Heart left ventricle (tissue), 16 donors: ENCODE measurements at regions not wholly inside any gene's neighbourhood (a gene's known extent, or its start where the extent isn't known, plus 50 kb on each side); places are given as distances from the start of the nearest gene placed in this dataset.

Source experiments
- ATAC-seq, 4 donors: fragments of 200-7000 bp; cut with Tn5 transposase; one replicate each; pipeline ENCODE4 v1.9.1; 2020 to 2022; ENCODE audit warnings: moderate library complexity in 4 of 4, mild to moderate bottlenecking in 3 of 4, moderate number of reproducible peaks in 1 of 4
- DNase-seq, 5 donors: peaks; one replicate each; pipeline ENCODE4 v3.0.0-alpha.2; 2020
- H3K27ac ChIP-seq, 12 donors: fragments of 200-600 bp; sonication (generic) in 4 of 12; one replicate each; pipeline versions ENCODE4 v1.5.0 to v1.8.0; 2016 to 2022; ENCODE audit warnings: mild to moderate bottlenecking in 2 of 12
- H3K27me3 ChIP-seq, 9 donors: fragments of 200-600 bp; sonication (generic) in 2 of 9; one replicate each; pipeline versions ENCODE4 v1.5.1 to v1.8.0; 2016 to 2022; ENCODE audit warnings: mild to moderate bottlenecking in 3 of 9
- H3K36me3 ChIP-seq, 9 donors: fragments of 200-600 bp; sonication (generic) in 2 of 9; one replicate each; pipeline versions ENCODE4 v1.5.0 to v1.8.0; 2018 to 2022; ENCODE audit warnings: mild to moderate bottlenecking in 2 of 9
- H3K4me1 ChIP-seq, 12 donors: fragments of 200-600 bp; sonication (generic) in 4 of 12; one replicate each; pipeline versions ENCODE4 v1.5.0 to v1.8.0; 2016 to 2022; ENCODE audit warnings: mild to moderate bottlenecking in 3 of 12
- H3K4me3 ChIP-seq, 12 donors: fragments of 200-600 bp; sonication (generic) in 4 of 12; one replicate each; pipeline versions ENCODE4 v1.5.0 to v1.8.0; 2017 to 2022; ENCODE audit warnings: mild to moderate bottlenecking in 9 of 12, moderate library complexity in 4 of 12
- H3K9me3 ChIP-seq, 12 donors: fragments of 200-600 bp; sonication (generic) in 4 of 12; one replicate each; pipeline versions ENCODE4 v1.5.0 to v1.8.0; 2016 to 2022; ENCODE audit warnings: mild to moderate bottlenecking in 1 of 12
- POLR2A ChIP-seq, 2 donors: fragments of 450-650 bp; IDR thresholded peaks; one replicate each; pipeline ENCODE4 v1.6.1; 2017; ENCODE audit warnings: antibody characterized with exemption in 2 of 2, mild to moderate bottlenecking in 2 of 2, moderate library complexity in 2 of 2
- WGBS, 4 donors: extraction: QIAGEN DNeasy Blood & Tissue Kit in 2 of 4; methylation state at CpG; one replicate each; pipeline versions ENCODE4 v1.1.5 to v1.1.7; 2013 to 2018; 5-methylcytosine and 5-hydroxymethylcytosine counted together
- intact Hi-C, 10 donors: fragments of 100-400 bp; cut with DNase I; formaldehyde crosslinking; loops; one replicate each; pipeline versions ENCODE4 v1.11.1 to v1.14.2; 2022
- TF ChIP-seq, protein P1 (sequence below), 12 donors: fragments of 200-600 bp; sonication (generic) in 4 of 12; IDR thresholded peaks; one replicate each; pipeline versions ENCODE4 v1.5.0 to v1.8.0; 2018 to 2022; ENCODE audit warnings: antibody characterized with exemption in 12 of 12, mild to moderate bottlenecking in 5 of 12
- donor health status: ischemic (EF 13 %, LVEDD 7.1; RV severe dilation, severe dysfunction).
- donor health status: healthy with polysubstance abuse.
- donor health status: DM: no; HTN: yes; CAD: no.
- donor health status: DM: no; HTN: no; CAD: no.
- donor health status: ischemic (EF 25% LVEDD 6.9; RV normal size, moderate dysfunction).
- donor health status: ischemic (EF 25% LVEDD 5.7; RV mildly dilated, moderate dysfunction).
- donor health status: healthy.
- donor health status: DM: yes; HTN: yes; CAD: no.
- donor health status: ischemic (EF 35%, LVEDD 5.7; RV mildly dilated, moderate dysfunction).
- donor health status: nonischemic (EF 11% LVEDD 7.7; RV severe dilation, severe dysfunction).
- donor health status: DM: yes; HTN: yes; CAD: no.
- donor health status: PGD.
- donor health status: ischemic (EF 29% LVEDD 5.4; RV normal size, mild dysfunction).
- donor health status: nonischemic (EF 23%, LVEDD 6.1; RV moderate dilation, normal function).

DNA sequence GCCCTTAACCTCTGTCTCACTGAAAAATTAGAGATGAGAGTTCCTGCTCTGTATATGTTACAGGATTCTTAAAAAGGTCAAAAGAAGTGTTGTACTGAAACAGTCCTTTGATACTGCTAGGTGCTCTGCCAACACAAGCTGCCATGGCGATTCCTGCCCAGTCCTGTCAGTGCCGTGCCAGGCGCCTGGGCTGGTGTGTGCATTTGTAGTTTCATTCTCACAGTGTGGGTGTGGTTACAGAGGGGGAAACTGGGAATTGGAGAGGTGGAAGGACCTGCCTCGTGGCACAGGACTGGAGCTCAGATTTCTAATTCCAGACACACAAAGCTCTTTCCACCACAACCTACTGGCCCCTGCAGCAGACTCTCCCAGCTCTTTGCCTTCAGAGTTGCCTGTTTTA, 122.3 kb upstream of the RAB6C start:
- Histone ChIP-seq H3K4me3 (no peak overlapping the region), H3K27me3 (no peaks in the 10 kb centered on the region), H3K4me1 (no peaks in the 10 kb centered on the region), H3K9me3 (peaks cover 0 to 14% (median 0%) of the 10 kb centered on the region in 12 donors), H3K27ac (no peak overlapping the region), H3K36me3 (no peaks in the 10 kb centered on the region)
- TF ChIP-seq, protein P1, sequence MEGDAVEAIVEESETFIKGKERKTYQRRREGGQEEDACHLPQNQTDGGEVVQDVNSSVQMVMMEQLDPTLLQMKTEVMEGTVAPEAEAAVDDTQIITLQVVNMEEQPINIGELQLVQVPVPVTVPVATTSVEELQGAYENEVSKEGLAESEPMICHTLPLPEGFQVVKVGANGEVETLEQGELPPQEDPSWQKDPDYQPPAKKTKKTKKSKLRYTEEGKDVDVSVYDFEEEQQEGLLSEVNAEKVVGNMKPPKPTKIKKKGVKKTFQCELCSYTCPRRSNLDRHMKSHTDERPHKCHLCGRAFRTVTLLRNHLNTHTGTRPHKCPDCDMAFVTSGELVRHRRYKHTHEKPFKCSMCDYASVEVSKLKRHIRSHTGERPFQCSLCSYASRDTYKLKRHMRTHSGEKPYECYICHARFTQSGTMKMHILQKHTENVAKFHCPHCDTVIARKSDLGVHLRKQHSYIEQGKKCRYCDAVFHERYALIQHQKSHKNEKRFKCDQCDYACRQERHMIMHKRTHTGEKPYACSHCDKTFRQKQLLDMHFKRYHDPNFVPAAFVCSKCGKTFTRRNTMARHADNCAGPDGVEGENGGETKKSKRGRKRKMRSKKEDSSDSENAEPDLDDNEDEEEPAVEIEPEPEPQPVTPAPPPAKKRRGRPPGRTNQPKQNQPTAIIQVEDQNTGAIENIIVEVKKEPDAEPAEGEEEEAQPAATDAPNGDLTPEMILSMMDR (IDR thresholded peaks at IDR 0.05) = no peak
- no peak for TF ChIP-seq POLR2A (IDR thresholded peaks at IDR 0.05)
- WGBS, 4 donors = 37 to 76% (median 44%) methylated on average over 4 of the region's 4 CpGs
- ATAC-seq (peak; percentile 61 to 90 (median 77)), DNase-seq (peak in 1 of 5 donors; percentile 49)
- intact Hi-C loops = loop anchor here in 3 of 10 donors (10.0 kb wide), 3 partner anchors 1122 to 1682 kb away; no protein-coding TSS in a partner anchor

DNA sequence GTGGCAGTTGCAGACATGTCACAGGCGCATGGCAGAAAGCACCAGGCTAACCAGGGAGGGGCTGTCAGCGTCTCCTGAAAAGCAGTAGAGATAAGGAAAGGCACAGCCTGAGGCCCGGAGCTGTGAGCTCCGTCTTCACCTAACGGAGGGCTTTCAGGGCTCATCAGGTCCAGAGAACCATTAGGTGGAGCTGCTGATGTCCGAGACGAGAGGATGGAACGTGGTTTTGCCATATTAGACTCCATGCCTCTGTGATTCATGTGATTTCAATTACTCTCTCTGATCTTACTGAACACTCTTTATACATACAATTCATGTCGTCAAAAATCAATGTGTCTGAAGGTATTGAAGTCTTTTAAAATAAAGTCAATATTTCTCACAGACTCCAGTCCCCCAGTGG, 120.3 kb upstream of the RAB6C start:
- WGBS, 4 donors = 45 to 50% (median 47%) methylated on average over 9 of the region's 9 CpGs
- Histone ChIP-seq H3K27ac (no peak overlapping the region), H3K4me1 (no peaks in the 10 kb centered on the region), H3K36me3 (no peaks in the 10 kb centered on the region), H3K4me3 (no peak overlapping the region), H3K9me3 (peaks cover 0 to 14% (median 0%) of the 10 kb centered on the region in 12 donors), H3K27me3 (no peaks in the 10 kb centered on the region)
- TF ChIP-seq, protein P1 (IDR thresholded peaks at IDR 0.05) = no peak
- no peak for TF ChIP-seq POLR2A (IDR thresholded peaks at IDR 0.05)
- intact Hi-C loops = loop anchor here in 3 of 10 donors (10.0 kb wide), 3 partner anchors 1124 to 1684 kb away; no protein-coding TSS in a partner anchor
- no peak for DNase-seq
- peak in 1 of 4 donors; percentile 21 for ATAC-seq

DNA sequence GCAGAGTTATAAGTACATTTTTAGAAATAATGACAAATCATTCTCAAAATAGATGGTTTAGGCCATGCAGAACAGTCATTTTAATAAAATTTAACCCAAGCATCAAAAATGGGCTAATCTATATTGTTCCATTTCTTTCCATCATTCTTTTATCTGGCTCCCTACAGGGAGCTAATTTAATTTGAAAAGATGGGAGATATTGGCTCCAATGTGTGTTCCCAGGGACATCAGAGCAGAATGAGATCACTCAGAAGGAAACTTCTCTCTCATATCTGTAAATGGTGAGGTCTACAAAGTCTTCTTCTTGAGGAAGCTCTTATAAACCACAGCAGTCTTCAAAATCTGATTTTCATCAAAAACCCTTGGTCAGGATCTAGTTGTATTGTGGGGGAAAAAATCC, 119.4 kb upstream of the RAB6C start:
- ATAC-seq (no peak), DNase-seq (no peak)
- no peaks in the 10 kb centered on the region for H3K27me3 ChIP-seq
- H3K36me3 ChIP-seq = no peaks in the 10 kb centered on the region
- TF ChIP-seq POLR2A (IDR thresholded peaks at IDR 0.05) = no peak
- TF ChIP-seq, protein P1 (IDR thresholded peaks at IDR 0.05) = no peak
- intact Hi-C loops = no loop called here
- no peak overlapping the region for H3K27ac ChIP-seq
- H3K9me3 ChIP-seq = peaks cover 0 to 14% (median 0%) of the 10 kb centered on the region in 12 donors
- H3K4me1 ChIP-seq = no peaks in the 10 kb centered on the region
- H3K4me3 ChIP-seq = no peak overlapping the region

DNA sequence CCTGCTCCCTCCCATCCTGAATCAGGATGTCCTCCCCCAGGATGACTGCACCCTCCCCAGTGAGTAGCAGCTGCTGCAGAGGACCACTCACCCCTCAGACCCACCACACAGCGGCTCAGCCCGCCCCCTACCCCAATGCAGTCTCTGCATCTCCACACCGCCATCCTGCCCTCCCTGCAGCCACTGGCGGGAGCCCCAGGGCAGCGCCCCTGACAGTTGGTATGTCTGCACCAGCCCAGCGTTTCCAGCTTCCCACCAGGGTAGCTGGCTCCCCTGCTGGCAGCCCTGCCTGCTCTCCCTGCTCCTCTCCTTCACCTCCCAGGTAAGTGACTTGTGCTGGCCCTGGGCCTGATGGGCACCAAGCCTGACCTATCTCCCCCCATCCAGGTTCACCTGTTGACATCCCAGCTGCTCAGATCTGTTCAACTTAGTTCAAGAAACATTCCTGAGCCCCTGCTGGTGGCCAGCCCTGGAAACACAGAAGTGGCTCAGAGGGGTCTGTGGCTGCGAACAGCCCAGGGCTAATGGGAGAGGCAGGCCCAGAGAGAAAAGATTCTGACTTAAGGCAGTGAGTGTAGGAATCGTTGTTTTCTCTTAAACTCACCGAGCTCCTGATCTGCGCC, 117.7 kb upstream of the RAB6C start:
- ATAC-seq (no peak), DNase-seq (no peak)
- TF ChIP-seq, protein P1 (IDR thresholded peaks at IDR 0.05) = no peak
- TF ChIP-seq POLR2A (IDR thresholded peaks at IDR 0.05) = no peak
- Histone ChIP-seq H3K27me3 (no peaks in the 10 kb centered on the region), H3K9me3 (no peaks in the 10 kb centered on the region), H3K27ac (no peak overlapping the region), H3K4me3 (no peak overlapping the region), H3K4me1 (no peaks in the 10 kb centered on the region), H3K36me3 (no peaks in the 10 kb centered on the region)
- WGBS, 4 donors = 86 to 89% (median 88%) methylated on average over 10 of the region's 10 CpGs
- intact Hi-C loops = no loop called here
